Epithelial cell of esophagus (primary cell): ENCODE measurements at regions not wholly inside any gene's neighbourhood (a gene's known extent, or its start where the extent isn't known, plus 50 kb on each side); places are given as distances from the start of the nearest gene placed in this dataset.

Source experiments
- DNase-seq: peaks from one replicate; pipeline ENCODE4 v3.0.0; 2010; ENCODE audit warnings: low read depth
- H3K4me3 ChIP-seq: 2 replicates; pipeline ENCODE4 v1.5.1; 2011; ENCODE audit warnings: mild to moderate bottlenecking, low read length, control low read depth
- TF ChIP-seq, protein P1 (sequence below): IDR thresholded peaks from 2 replicates; pipeline ENCODE4 v1.5.1; 2011; ENCODE audit warnings: low read depth, mild to moderate bottlenecking, low read length, control low read depth, inconsistent platforms; ENCODE audit not compliant: insufficient read depth; ENCODE audit errors: missing control alignments

DNA sequence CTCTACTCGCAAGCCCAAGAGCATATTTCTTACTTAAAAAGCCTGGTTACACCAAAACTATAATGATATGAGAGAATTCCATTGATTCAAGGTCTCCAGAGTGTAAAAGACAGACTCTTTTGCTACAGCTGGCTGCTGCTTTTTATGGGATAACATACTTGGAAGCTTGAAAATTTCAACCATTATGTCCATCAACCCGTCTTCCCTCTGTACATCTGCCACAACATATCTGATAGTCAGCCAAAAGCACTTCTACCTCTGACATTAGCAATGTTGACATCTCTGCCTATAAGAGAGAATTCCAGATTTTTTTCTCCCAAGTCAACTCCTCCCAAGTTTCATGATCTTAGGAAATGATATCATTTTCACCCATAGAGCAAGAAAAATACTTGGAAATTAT lies 54.4 kb upstream of the IQCM start:
- TF ChIP-seq, protein P1, sequence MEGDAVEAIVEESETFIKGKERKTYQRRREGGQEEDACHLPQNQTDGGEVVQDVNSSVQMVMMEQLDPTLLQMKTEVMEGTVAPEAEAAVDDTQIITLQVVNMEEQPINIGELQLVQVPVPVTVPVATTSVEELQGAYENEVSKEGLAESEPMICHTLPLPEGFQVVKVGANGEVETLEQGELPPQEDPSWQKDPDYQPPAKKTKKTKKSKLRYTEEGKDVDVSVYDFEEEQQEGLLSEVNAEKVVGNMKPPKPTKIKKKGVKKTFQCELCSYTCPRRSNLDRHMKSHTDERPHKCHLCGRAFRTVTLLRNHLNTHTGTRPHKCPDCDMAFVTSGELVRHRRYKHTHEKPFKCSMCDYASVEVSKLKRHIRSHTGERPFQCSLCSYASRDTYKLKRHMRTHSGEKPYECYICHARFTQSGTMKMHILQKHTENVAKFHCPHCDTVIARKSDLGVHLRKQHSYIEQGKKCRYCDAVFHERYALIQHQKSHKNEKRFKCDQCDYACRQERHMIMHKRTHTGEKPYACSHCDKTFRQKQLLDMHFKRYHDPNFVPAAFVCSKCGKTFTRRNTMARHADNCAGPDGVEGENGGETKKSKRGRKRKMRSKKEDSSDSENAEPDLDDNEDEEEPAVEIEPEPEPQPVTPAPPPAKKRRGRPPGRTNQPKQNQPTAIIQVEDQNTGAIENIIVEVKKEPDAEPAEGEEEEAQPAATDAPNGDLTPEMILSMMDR = no peak
- no peak overlapping the region for H3K4me3 ChIP-seq
- no peak for DNase-seq

DNA sequence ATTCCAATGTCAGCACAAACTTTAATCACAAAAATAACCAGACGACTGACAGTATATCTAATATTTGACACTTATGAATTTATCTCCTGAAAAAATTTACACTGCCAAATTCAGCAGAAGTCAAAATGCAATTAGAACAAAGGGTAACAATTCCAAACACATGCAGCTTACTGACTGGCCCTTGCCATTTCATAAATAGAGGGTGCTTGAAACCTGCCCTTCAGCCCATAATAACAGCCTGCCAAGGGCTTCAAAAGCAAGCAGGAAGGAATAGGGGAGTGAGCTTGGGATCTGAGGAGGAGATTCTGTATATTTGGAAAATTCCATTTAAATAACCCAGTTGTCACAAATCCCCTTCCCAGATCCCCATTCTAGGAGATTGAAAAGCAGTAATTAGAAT lies 66.1 kb upstream of the IQCM start:
- TF ChIP-seq, protein P1 = no peak
- H3K4me3 ChIP-seq = no peak overlapping the region
- no peak for DNase-seq

GRCh38 chr4:149882251-149882650 lies 66.6 kb upstream of the IQCM start:
- no peak for DNase-seq
- TF ChIP-seq, protein P1 = no peak
- no peak overlapping the region for H3K4me3 ChIP-seq

GRCh38 chr4:149884046-149884445 lies 68.4 kb upstream of the IQCM start:
- no peak overlapping the region for H3K4me3 ChIP-seq
- TF ChIP-seq, protein P1 = peak; percentile 11
- DNase-seq = peak; percentile 12

- DNase-seq = peak; percentile 20
- TF ChIP-seq, protein P1 = no peak
- no peak overlapping the region for H3K4me3 ChIP-seq
Observed at GRCh38 chr4:149884529-149885181, 69.0 kb upstream of the IQCM start.

GRCh38 chr4:149885896-149886295 lies 70.3 kb upstream of the IQCM start:
- H3K4me3 ChIP-seq = no peak overlapping the region
- TF ChIP-seq, protein P1 = no peak
- DNase-seq = peak; percentile 69
